Type B pancreatic cell (in vitro differentiated cells): ENCODE measurements at regions not wholly inside any gene's neighbourhood (a gene's known extent, or its start where the extent isn't known, plus 50 kb on each side); places are given as distances from the start of the nearest gene placed in this dataset.

Experiments
- DNase-seq: peaks from one replicate; pipeline ENCODE4 v3.0.0; 2021; ENCODE audit warnings: mixed read lengths; ENCODE audit not compliant: unreplicated experiment; ENCODE audit errors: extremely low spot score
- H3K27ac Mint-ChIP-seq: 2 replicates; pipeline ENCODE4 v1.8.0; 2021; ENCODE audit warnings: mild to moderate bottlenecking, mixed read lengths
- H3K27me3 Mint-ChIP-seq: 2 replicates; pipeline ENCODE4 v1.8.0; 2021; ENCODE audit warnings: mixed read lengths
- H3K36me3 Mint-ChIP-seq: 2 replicates; pipeline ENCODE4 v1.8.0; 2021; ENCODE audit warnings: mixed read lengths
- H3K4me1 Mint-ChIP-seq: one replicate; pipeline ENCODE4 v1.8.0; 2021; ENCODE audit warnings: mixed read lengths; ENCODE audit not compliant: unreplicated experiment
- H3K4me3 Mint-ChIP-seq: 2 replicates; pipeline ENCODE4 v1.8.0; 2021; ENCODE audit warnings: mild to moderate bottlenecking, mixed read lengths
- H3K9me3 Mint-ChIP-seq: 2 replicates; pipeline ENCODE4 v1.8.0; 2021; ENCODE audit warnings: mixed read lengths
- TF ChIP-seq, protein P1 (sequence below): fragments of 200-600 bp; sonication (generic); conservative IDR thresholded peaks from 2 replicates; pipeline ENCODE4 v1.5.0; 2021; ENCODE audit warnings: antibody characterized with exemption, mild to moderate bottlenecking

GRCh38 chr17:73958453-73958852 is 245.0 kb upstream of the RPL38 start:
- H3K27ac Mint-ChIP-seq: no peak overlapping the region
- no peak for DNase-seq

GRCh38 chr17:73960469-73960868 is 243.0 kb upstream of the RPL38 start:
- H3K36me3 Mint-ChIP-seq: no peaks in the 10 kb centered on the region
- H3K27ac Mint-ChIP-seq: no peak overlapping the region
- peaks cover 13% of the 10 kb centered on the region for H3K9me3 Mint-ChIP-seq
- no peak overlapping the region for H3K4me3 Mint-ChIP-seq
- TF ChIP-seq, protein P1, sequence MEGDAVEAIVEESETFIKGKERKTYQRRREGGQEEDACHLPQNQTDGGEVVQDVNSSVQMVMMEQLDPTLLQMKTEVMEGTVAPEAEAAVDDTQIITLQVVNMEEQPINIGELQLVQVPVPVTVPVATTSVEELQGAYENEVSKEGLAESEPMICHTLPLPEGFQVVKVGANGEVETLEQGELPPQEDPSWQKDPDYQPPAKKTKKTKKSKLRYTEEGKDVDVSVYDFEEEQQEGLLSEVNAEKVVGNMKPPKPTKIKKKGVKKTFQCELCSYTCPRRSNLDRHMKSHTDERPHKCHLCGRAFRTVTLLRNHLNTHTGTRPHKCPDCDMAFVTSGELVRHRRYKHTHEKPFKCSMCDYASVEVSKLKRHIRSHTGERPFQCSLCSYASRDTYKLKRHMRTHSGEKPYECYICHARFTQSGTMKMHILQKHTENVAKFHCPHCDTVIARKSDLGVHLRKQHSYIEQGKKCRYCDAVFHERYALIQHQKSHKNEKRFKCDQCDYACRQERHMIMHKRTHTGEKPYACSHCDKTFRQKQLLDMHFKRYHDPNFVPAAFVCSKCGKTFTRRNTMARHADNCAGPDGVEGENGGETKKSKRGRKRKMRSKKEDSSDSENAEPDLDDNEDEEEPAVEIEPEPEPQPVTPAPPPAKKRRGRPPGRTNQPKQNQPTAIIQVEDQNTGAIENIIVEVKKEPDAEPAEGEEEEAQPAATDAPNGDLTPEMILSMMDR: no peak
- no peak for DNase-seq
- no peaks in the 10 kb centered on the region for H3K4me1 Mint-ChIP-seq
- H3K27me3 Mint-ChIP-seq: peaks cover 5% of the 10 kb centered on the region

More at GRCh38 chr17:73958453-73958852, 245.0 kb upstream of the RPL38 start:
- Mint-ChIP-seq H3K27me3 (peaks cover 5% of the 10 kb centered on the region), H3K4me3 (no peak overlapping the region), H3K36me3 (no peaks in the 10 kb centered on the region), H3K4me1 (no peaks in the 10 kb centered on the region), H3K9me3 (peaks cover 8% of the 10 kb centered on the region)
- TF ChIP-seq, protein P1: no peak

DNA sequence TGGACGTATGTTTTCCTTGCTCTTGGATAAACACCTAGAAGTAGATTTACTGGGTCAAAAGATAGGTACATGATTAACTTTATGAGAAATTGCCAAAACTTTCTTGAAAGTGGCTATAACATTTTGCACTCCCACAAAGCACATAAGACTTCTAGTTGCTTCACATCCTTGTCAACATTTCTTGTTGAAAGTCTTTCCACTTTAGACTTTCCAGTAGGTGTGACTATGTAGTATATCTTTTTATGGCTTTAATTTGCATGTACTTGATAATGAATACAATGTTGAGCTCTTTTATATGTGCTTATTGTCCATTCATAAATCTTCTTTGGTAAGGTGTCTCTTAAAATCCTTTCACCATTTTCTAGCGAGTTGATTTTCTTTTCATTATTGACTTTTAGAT is 241.2 kb upstream of the RPL38 start:
- H3K4me1 Mint-ChIP-seq: no peaks in the 10 kb centered on the region
- TF ChIP-seq, protein P1: no peak
- H3K27me3 Mint-ChIP-seq: peaks cover 11% of the 10 kb centered on the region
- H3K9me3 Mint-ChIP-seq: peaks cover 17% of the 10 kb centered on the region
- H3K4me3 Mint-ChIP-seq: no peak overlapping the region
- no peak for DNase-seq
- H3K27ac Mint-ChIP-seq: no peak overlapping the region
- no peaks in the 10 kb centered on the region for H3K36me3 Mint-ChIP-seq

DNA sequence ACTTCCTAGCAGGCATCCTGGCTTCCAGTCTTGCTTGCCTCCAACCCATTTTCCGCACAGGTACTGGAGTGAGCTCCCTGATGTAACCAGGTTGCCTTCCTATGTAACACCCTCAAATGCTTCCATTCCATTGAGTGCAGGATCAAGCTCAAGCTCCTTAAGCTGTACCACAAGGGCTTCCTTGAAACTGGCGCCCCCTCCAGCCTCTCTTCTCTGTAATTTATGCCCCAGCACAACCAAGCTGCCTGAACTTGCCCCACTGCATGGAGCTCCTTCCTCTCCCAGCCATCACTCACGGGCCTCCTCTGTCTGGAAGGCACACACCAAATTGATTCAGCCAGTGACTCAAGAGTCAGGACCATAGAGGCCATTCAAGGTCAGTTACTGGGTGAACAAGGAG is 234.8 kb upstream of the RPL38 start:
- Mint-ChIP-seq H3K36me3 (no peaks in the 10 kb centered on the region), H3K9me3 (peaks cover 8% of the 10 kb centered on the region), H3K4me1 (no peaks in the 10 kb centered on the region), H3K27ac (no peak overlapping the region), H3K27me3 (peaks cover 39% of the 10 kb centered on the region), H3K4me3 (no peak overlapping the region)
- TF ChIP-seq, protein P1: no peak
- DNase-seq: no peak

- TF ChIP-seq, protein P1: no peak
- Mint-ChIP-seq H3K36me3 (no peaks in the 10 kb centered on the region), H3K9me3 (peaks cover 4% of the 10 kb centered on the region), H3K4me3 (no peak overlapping the region), H3K27ac (no peak overlapping the region), H3K4me1 (no peaks in the 10 kb centered on the region), H3K27me3 (peaks cover 39% of the 10 kb centered on the region)
- DNase-seq: no peak
These were observed 233.5 kb upstream of the RPL38 start for GRCh38 chr17:73969956-73970355.

DNA sequence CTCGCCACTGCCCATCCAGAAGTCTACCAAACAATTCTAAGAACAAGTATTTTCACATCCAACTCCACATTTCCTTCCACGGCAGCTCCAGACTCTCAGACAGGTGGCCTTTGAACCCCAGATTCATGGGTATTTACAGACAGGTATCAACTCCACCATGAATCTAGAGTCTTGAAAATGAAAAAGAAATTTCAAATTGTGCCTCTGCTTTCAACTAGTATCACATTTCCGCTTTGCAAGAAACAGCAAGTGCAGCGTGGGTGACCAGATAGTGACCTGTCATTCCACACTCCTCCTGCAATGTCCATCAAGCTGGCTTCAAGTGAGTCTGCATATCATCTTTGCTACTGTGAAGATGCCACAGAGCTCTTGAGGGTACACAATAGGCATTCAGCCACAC is 232.4 kb upstream of the RPL38 start:
- H3K27me3 Mint-ChIP-seq: peaks cover 39% of the 10 kb centered on the region
- H3K9me3 Mint-ChIP-seq: peaks cover 4% of the 10 kb centered on the region
- H3K27ac Mint-ChIP-seq: no peak overlapping the region
- no peaks in the 10 kb centered on the region for H3K4me1 Mint-ChIP-seq
- H3K4me3 Mint-ChIP-seq: no peak overlapping the region
- TF ChIP-seq, protein P1: no peak
- DNase-seq: no peak
- H3K36me3 Mint-ChIP-seq: no peaks in the 10 kb centered on the region
